SK-N-SH (cell line): ENCODE measurements at regions not wholly inside any gene's neighbourhood (a gene's known extent, or its start where the extent isn't known, plus 50 kb on each side); places are given as distances from the start of the nearest gene placed in this dataset.
A peak's percentile ranks its signal among the peaks of the same experiment; 100 is the strongest.

Experiments used
- CTCF ChIA-PET: fragments of 300-600, 350-600 bp; formaldehyde crosslinking; extraction: SDS; loops from one replicate; lab custom pipeline; 2021; lab: Yijun Ruan, JAX
- POLR2A ChIA-PET: fragments of 350-600 bp; sonication (Branson Sonifier 250); formaldehyde crosslinking; extraction: SDS; loops from one replicate; lab custom pipeline; 2020; ENCODE audit warnings: antibody characterized with exemption, inconsistent platforms; lab: Yijun Ruan, JAX
- DNase-seq: peaks from one replicate; pipeline ENCODE4 v3.0.0; 2012
- H2AFZ ChIP-seq: fragments of 200-600 bp; sonication (generic); 2 replicates; pipeline ENCODE4 v1.8.1; 2016; ENCODE audit warnings: antibody characterized with exemption, mild to moderate bottlenecking, low read depth
- H3F3A ChIP-seq: fragments of 200-600 bp; sonication (generic); replicated peaks from 2 replicates; pipeline ENCODE3; 2016; ENCODE audit warnings: antibody characterized with exemption, mild to moderate bottlenecking; ENCODE audit not compliant: insufficient read depth
- H3K27ac ChIP-seq, 2 experiments: fragments of 200-500 bp in 1 of 2; fragments of 200-600 bp in 1 of 2; sonication (Bioruptor generic) in 1 of 2; sonication (generic), shearing (Covaris generic) in 1 of 2; 2 replicates each; pipeline versions ENCODE4 v1.5.1 to v1.6.1; 2014 to 2016; ENCODE audit warnings: low read depth in 2 of 2, inconsistent platforms in 1 of 2, low read length in 1 of 2, mild to moderate bottlenecking in 1 of 2, mixed read lengths in 1 of 2
- H3K27me3 ChIP-seq: fragments of 200-600 bp; sonication (generic), shearing (Covaris generic); 2 replicates; pipeline ENCODE4 v1.6.1; 2016; ENCODE audit warnings: mixed run types; ENCODE audit not compliant: insufficient read depth
- H3K36me3 ChIP-seq, 2 experiments: fragments of 200-500 bp in 1 of 2; fragments of 200-600 bp in 1 of 2; sonication (Bioruptor generic) in 1 of 2; sonication (generic) in 1 of 2; replicated peaks in 1 of 2; 2 replicates each; pipeline versions ENCODE3 to v1.5.1; 2014 to 2016; ENCODE audit warnings: low read length in 1 of 2, mild to moderate bottlenecking in 1 of 2; ENCODE audit not compliant: insufficient read depth in 2 of 2, control insufficient read depth in 1 of 2
- H3K4me1 ChIP-seq, 2 experiments: fragments of 200-500 bp in 1 of 2; fragments of 200-600 bp in 1 of 2; sonication (Bioruptor generic) in 1 of 2; sonication (generic), shearing (Covaris generic) in 1 of 2; 2 replicates each; pipeline versions ENCODE4 v1.5.1 to v1.6.1; 2014 to 2016; ENCODE audit warnings: low read depth in 1 of 2, low read length in 1 of 2, mixed run types in 1 of 2; ENCODE audit not compliant: insufficient read depth in 2 of 2, control insufficient read depth in 1 of 2
- H3K4me2 ChIP-seq: fragments of 200-600 bp; sonication (generic), shearing (Covaris generic); 2 replicates; pipeline ENCODE4 v1.6.1; 2017; ENCODE audit warnings: mixed run types
- H3K4me3 ChIP-seq, 2 experiments: fragments of 200-500 bp in 1 of 2; fragments of 200-600 bp in 1 of 2; sonication (Bioruptor generic) in 1 of 2; sonication (generic), shearing (Covaris generic) in 1 of 2; 2 replicates each; pipeline versions ENCODE4 v1.5.1 to v1.8.1; 2014 to 2016; ENCODE audit warnings: low read depth in 2 of 2, inconsistent platforms in 1 of 2, low read length in 1 of 2, mild to moderate bottlenecking in 1 of 2, mixed read lengths in 1 of 2, moderate library complexity in 1 of 2
- H3K79me2 ChIP-seq: fragments of 200-600 bp; sonication (generic); 2 replicates; pipeline ENCODE4 v1.8.1; 2017; ENCODE audit warnings: mild to moderate bottlenecking; ENCODE audit not compliant: insufficient read depth
- H3K9ac ChIP-seq: fragments of 200-600 bp; sonication (generic); 2 replicates; pipeline ENCODE4 v1.6.1; 2017; ENCODE audit warnings: mixed run types
- H3K9me2 ChIP-seq: fragments of 200-600 bp; sonication (generic); 2 replicates; pipeline ENCODE4 v1.6.1; 2017; ENCODE audit warnings: mixed run types
- H3K9me3 ChIP-seq: fragments of 200-600 bp; sonication (generic); 2 replicates; pipeline ENCODE4 v1.6.1; 2017; ENCODE audit warnings: mixed run types, mild to moderate bottlenecking, moderate library complexity
- H4K20me1 ChIP-seq: fragments of 200-600 bp; sonication (generic); 2 replicates; pipeline ENCODE4 v1.6.1; 2017; ENCODE audit warnings: mild to moderate bottlenecking, mixed run types; ENCODE audit not compliant: insufficient read depth
- CTCF ChIP-seq: fragments of 200-600 bp; sonication (generic); IDR thresholded peaks from 2 replicates; pipeline ENCODE4 v1.6.1; 2017; ENCODE audit warnings: antibody characterized with exemption, mild to moderate bottlenecking, moderate library complexity
- EZH2phosphoT487 ChIP-seq: fragments of 200-600 bp; sonication (generic); IDR thresholded peaks from 2 replicates; pipeline ENCODE4 v1.6.1; 2017; ENCODE audit warnings: low read depth, mixed run types, mild to moderate bottlenecking, antibody characterized with exemption, moderate library complexity, borderline replicate concordance
- FOSL2 ChIP-seq: IDR thresholded peaks from 2 replicates; pipeline ENCODE4 v1.4.0; 2012; ENCODE audit warnings: low read depth, mild to moderate bottlenecking, moderate library complexity, borderline replicate concordance
- FOXJ3 ChIP-seq: sonication (generic); formaldehyde crosslinking; IDR thresholded peaks from 2 replicates; pipeline ENCODE4 v1.5.1; 2020; ENCODE audit warnings: mild to moderate bottlenecking, missing genetic modification reagents
- FOXM1 ChIP-seq: IDR thresholded peaks from 2 replicates; pipeline ENCODE4 v1.4.0; 2012; ENCODE audit warnings: low read depth, mild to moderate bottlenecking
- GATA2 ChIP-seq: sonication (generic); formaldehyde crosslinking; IDR thresholded peaks from 2 replicates; pipeline ENCODE4 v1.5.0; 2020; ENCODE audit warnings: mild to moderate bottlenecking, missing genetic modification reagents
- JUND ChIP-seq: IDR thresholded peaks from 2 replicates; pipeline ENCODE4 v1.4.0; 2012
- MAX ChIP-seq: IDR thresholded peaks from 2 replicates; pipeline ENCODE4 v1.4.0; 2012; ENCODE audit warnings: low read depth
- MXI1 ChIP-seq: IDR thresholded peaks from 2 replicates; pipeline ENCODE4 v1.6.1; 2012; ENCODE audit warnings: mild to moderate bottlenecking, low read depth, low read length, improper control_type of control experiment
- NFIC ChIP-seq: IDR thresholded peaks from 2 replicates; pipeline ENCODE4 v1.4.0; 2012; ENCODE audit warnings: borderline replicate concordance
- PBX3 ChIP-seq: IDR thresholded peaks from 2 replicates; pipeline ENCODE4; 2012
- POLR2AphosphoS5 ChIP-seq: IDR thresholded peaks from 2 replicates; pipeline ENCODE4 v1.6.1; 2012; ENCODE audit warnings: low read depth, low read length
- RAD21 ChIP-seq: IDR thresholded peaks from 2 replicates; pipeline ENCODE4 v1.6.1; 2012; ENCODE audit warnings: mild to moderate bottlenecking, low read length
- RFX5 ChIP-seq: IDR thresholded peaks from 2 replicates; pipeline ENCODE4 v1.6.1; 2012; ENCODE audit warnings: mild to moderate bottlenecking, improper control_type of control experiment, low read length
- SIN3A ChIP-seq: IDR thresholded peaks from 2 replicates; pipeline ENCODE4 v1.6.1; 2012; ENCODE audit warnings: low read depth, mild to moderate bottlenecking, low read length, moderate library complexity, borderline replicate concordance
- SMC3 ChIP-seq: IDR thresholded peaks from 2 replicates; pipeline ENCODE4 v1.6.1; 2012; ENCODE audit warnings: low read depth, low read length, improper control_type of control experiment
- TCF12 ChIP-seq: IDR thresholded peaks from 2 replicates; pipeline ENCODE4 v1.4.0; 2012
- YY1 ChIP-seq: IDR thresholded peaks from 2 replicates; pipeline ENCODE4 v1.4.0; 2012; ENCODE audit warnings: low read depth, mild to moderate bottlenecking
- WGBS: methylation state at CpG from one replicate; pipeline ENCODE4 v1.1.6; 2017; ENCODE audit warnings: low lambda C conversion rate; 5-methylcytosine and 5-hydroxymethylcytosine counted together
- TF ChIP-seq, protein P1 (sequence below): IDR thresholded peaks from 2 replicates; pipeline ENCODE4 v1.4.0; 2012; ENCODE audit warnings: low read depth, borderline replicate concordance

- H3K4me2 ChIP-seq, result no peak overlapping the region
- no peak overlapping the region for H3K4me3 ChIP-seq
- no peak overlapping the region for H2AFZ ChIP-seq
- H4K20me1 ChIP-seq, result no peaks in the 10 kb centered on the region
- H3K27ac ChIP-seq, result no peak overlapping the region
- no peak for TF ChIP-seq SMC3
- TF ChIP-seq, all 33 proteins: peak for 0
- Histone ChIP-seq H3K9ac (no peak overlapping the region), H3K36me3 (no peaks in the 10 kb centered on the region), H3K9me2 (no peaks in the 10 kb centered on the region), H3K4me1 (peaks cover 4 to 8% of the 10 kb centered on the region in 2 experiments; a peak in 2 of 4 replicates), H3F3A (no peaks in the 10 kb centered on the region), H3K79me2 (no peaks in the 10 kb centered on the region), H3K27me3 (no peaks in the 10 kb centered on the region), H3K9me3 (no peaks in the 10 kb centered on the region)
- CTCF ChIA-PET, result interaction anchor here (1.6 to 4.7 kb wide), 2 partner anchors 14 to 188 kb away, joined by 3 to 19 read pairs; no protein-coding TSS in a partner anchor
- WGBS, result 97% methylated on average over 2 of the region's 2 CpGs
- POLR2A ChIA-PET, result no interaction called here
- no peak for DNase-seq
Observed at GRCh38 chr2:67462738-67463496, 65.8 kb downstream of the ETAA1 start.

GRCh38 chr2:67463810-67464209 is 66.7 kb downstream of the ETAA1 start:
- Histone ChIP-seq H3K9me3 (no peaks in the 10 kb centered on the region), H4K20me1 (no peaks in the 10 kb centered on the region), H3K27me3 (no peaks in the 10 kb centered on the region), H3K4me3 (no peak overlapping the region), H3K27ac (no peak overlapping the region; a peak in 1 of 4 replicates), H3K4me2 (no peak overlapping the region), H3K9ac (no peak overlapping the region), H3K79me2 (no peaks in the 10 kb centered on the region), H3K9me2 (no peaks in the 10 kb centered on the region), H3F3A (no peaks in the 10 kb centered on the region), H3K36me3 (no peaks in the 10 kb centered on the region), H2AFZ (no peak overlapping the region), H3K4me1 (peaks cover 4 to 8% of the 10 kb centered on the region in 2 experiments; a peak in 2 of 4 replicates)
- DNase-seq, result no peak
- POLR2A ChIA-PET, result no interaction called here
- WGBS, result 88% methylated on average over 5 of the region's 5 CpGs
- TF ChIP-seq TCF12 (no peak), PBX3 (0 out of 2 replicates have a peak, but pooled peaks have one; percentile 10)
- CTCF ChIA-PET, result interaction anchor here (1.6 to 4.7 kb wide), 2 partner anchors 13 to 187 kb away, joined by 3 to 19 read pairs; no protein-coding TSS in a partner anchor

DNA sequence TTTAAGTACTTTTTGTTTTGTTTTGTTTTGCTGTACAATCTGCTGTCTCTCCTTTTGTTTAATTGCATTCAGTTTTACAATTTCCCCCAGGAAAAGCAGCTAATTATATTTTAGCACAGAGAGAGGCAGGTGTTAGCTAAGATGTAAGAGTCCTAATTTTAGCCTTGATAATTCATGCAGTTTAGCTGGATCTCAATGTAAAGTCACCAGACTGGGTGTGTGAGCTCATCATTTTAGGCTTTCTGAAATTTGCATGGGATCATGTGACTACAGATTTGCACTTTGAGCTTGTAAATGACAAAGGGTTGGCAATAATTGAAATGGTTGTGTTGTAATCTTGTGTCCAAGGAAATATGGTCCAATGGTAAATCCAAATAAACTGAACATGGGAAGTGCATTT is 68.5 kb downstream of the ETAA1 start:
- H3F3A ChIP-seq, result no peaks in the 10 kb centered on the region
- H3K27me3 ChIP-seq, result no peaks in the 10 kb centered on the region
- no peaks in the 10 kb centered on the region for H4K20me1 ChIP-seq
- H3K4me1 ChIP-seq, result peaks cover 0 to 4% of the 10 kb centered on the region in 2 experiments; a peak in 1 of 4 replicates
- no peak overlapping the region for H3K27ac ChIP-seq
- H2AFZ ChIP-seq, result no peak overlapping the region
- no peak for DNase-seq
- no peak overlapping the region for H3K9ac ChIP-seq
- ChIA-PET POLR2A (no interaction called here), CTCF (interaction anchor here (0.6 to 4.7 kb wide), 3 partner anchors 11 to 375 kb away, joined by 3 to 19 read pairs (median 4); no protein-coding TSS in a partner anchor)
- H3K9me2 ChIP-seq, result no peaks in the 10 kb centered on the region
- no peak overlapping the region for H3K4me3 ChIP-seq
- H3K4me2 ChIP-seq, result no peak overlapping the region
- no peaks in the 10 kb centered on the region for H3K79me2 ChIP-seq
- no peaks in the 10 kb centered on the region for H3K9me3 ChIP-seq
- no peaks in the 10 kb centered on the region for H3K36me3 ChIP-seq
- no peak for TF ChIP-seq NFIC
- no peak for TF ChIP-seq FOXJ3 (CRISPR knock-in tag)
- no peak for TF ChIP-seq FOXM1
- TF ChIP-seq, protein P1, sequence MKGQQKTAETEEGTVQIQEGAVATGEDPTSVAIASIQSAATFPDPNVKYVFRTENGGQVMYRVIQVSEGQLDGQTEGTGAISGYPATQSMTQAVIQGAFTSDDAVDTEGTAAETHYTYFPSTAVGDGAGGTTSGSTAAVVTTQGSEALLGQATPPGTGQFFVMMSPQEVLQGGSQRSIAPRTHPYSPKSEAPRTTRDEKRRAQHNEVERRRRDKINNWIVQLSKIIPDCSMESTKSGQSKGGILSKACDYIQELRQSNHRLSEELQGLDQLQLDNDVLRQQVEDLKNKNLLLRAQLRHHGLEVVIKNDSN, result no peak
- TF ChIP-seq GATA2 (CRISPR knock-in tag), result no peak
- TF ChIP-seq RFX5, result no peak
- no peak for TF ChIP-seq RAD21
- TF ChIP-seq POLR2AphosphoS5, result no peak
- TF ChIP-seq MXI1, result no peak
- TF ChIP-seq YY1, result no peak
- TF ChIP-seq SIN3A, result no peak
- no peak for TF ChIP-seq CTCF
- TF ChIP-seq MAX, result no peak
- no peak for TF ChIP-seq EZH2phosphoT487
- no peak for TF ChIP-seq FOSL2
- no peak for TF ChIP-seq SMC3
- no peak for TF ChIP-seq JUND
